Adrenal gland (tissue), 9 donors: ENCODE measurements at regions not wholly inside any gene's neighbourhood (a gene's known extent, or its start where the extent isn't known, plus 50 kb on each side); places are given as distances from the start of the nearest gene placed in this dataset.

ENCODE experiments used
- DNase-seq, 7 donors: peaks; one replicate each; pipeline ENCODE4 v3.0.0-alpha.2; 2019 to 2020
- H3K27ac ChIP-seq, 5 donors: fragments of 200-600 bp; sonication (generic) in 4 of 5; 1 replicate in 3 of 5; 2 replicates in 2 of 5; pipeline versions ENCODE4 v1.5.1 to v1.8.0; 2016 to 2020; ENCODE audit warnings: mild to moderate bottlenecking in 1 of 5
- H3K27me3 ChIP-seq: fragments of 200-600 bp; 2 replicates; pipeline ENCODE4 v1.8.0; 2021
- H3K36me3 ChIP-seq, 2 donors: fragments of 200-600 bp; replicated peaks in 1 of 2; 1 replicate in 1 of 2; 2 replicates in 1 of 2; pipeline versions ENCODE4 v1.5.1 to v1.8.0; 2018 to 2022
- H3K4me1 ChIP-seq, 2 donors: fragments of 200-600 bp; replicated peaks in 1 of 2; 1 replicate in 1 of 2; 2 replicates in 1 of 2; pipeline versions ENCODE4 v1.5.1 to v1.8.0; 2018 to 2021
- H3K4me3 ChIP-seq, 4 donors: fragments of 200-600 bp; sonication (generic) in 3 of 4; one replicate each; pipeline ENCODE4 v1.5.1; 2016 to 2018
- H3K9me3 ChIP-seq, 3 donors: fragments of 200-600 bp; sonication (generic) in 1 of 3; replicated peaks in 1 of 3; 1 replicate in 2 of 3; 2 replicates in 1 of 3; pipeline versions ENCODE4 v1.5.1 to v1.8.0; 2016 to 2021
- CTCF ChIP-seq, 6 experiments: fragments of 450-650 bp in 4 of 6; fragments of 200-600 bp in 2 of 6; sonication (generic) in 1 of 6; IDR thresholded peaks; 1 replicate in 5 of 6; 2 replicates in 1 of 6; pipeline versions ENCODE4 v1.5.1 to v1.8.0; 2016 to 2021; ENCODE audit warnings: antibody characterized with exemption in 6 of 6, mild to moderate bottlenecking in 2 of 6, moderate library complexity in 1 of 6
- POLR2A ChIP-seq, 2 donors: fragments of 450-650 bp; IDR thresholded peaks; one replicate each; pipeline ENCODE4 v1.6.1; 2017; ENCODE audit warnings: antibody characterized with exemption in 2 of 2, mild to moderate bottlenecking in 2 of 2, moderate library complexity in 1 of 2
- WGBS, 4 donors: extraction: QIAGEN DNeasy Blood & Tissue Kit in 2 of 4; methylation state at CpG; one replicate each; pipeline versions ENCODE4 v1.1.5 to v1.1.7; 2013 to 2017; 5-methylcytosine and 5-hydroxymethylcytosine counted together
- intact Hi-C, 2 donors: fragments of 100-400 bp; cut with DNase I; formaldehyde crosslinking; loops; one replicate each; pipeline versions ENCODE4 v1.14.1 to v1.15.0; 2022 to 2023
- donor health status: healthy with polysubstance abuse.
- donor health status: Bipolar disorder and iron deficiency.
- donor health status: DM: yes; HTN: yes; CAD: no.
- donor health status: DM: no; HTN: no; CAD: no.
- donor health status: DM: no; HTN: no; CAD: no.

GRCh38 chr18:70426818-70427217 is 138.0 kb downstream of the SOCS6 start:
- Histone ChIP-seq H3K4me1 (peaks cover under 1 to 13% of the 10 kb centered on the region in 2 donors), H3K4me3 (no peak overlapping the region), H3K36me3 (no peaks in the 10 kb centered on the region), H3K27me3 (no peaks in the 10 kb centered on the region), H3K9me3 (no peaks in the 10 kb centered on the region), H3K27ac (no peak overlapping the region)
- no peak for DNase-seq
- intact Hi-C loops, result no loop called here
- WGBS, 4 donors, result 87 to 92% (median 89%) methylated on average over 9 of the region's 9 CpGs
- TF ChIP-seq CTCF (IDR thresholded peaks at IDR 0.05) (no peak), POLR2A (IDR thresholded peaks at IDR 0.05) (no peak)

DNA sequence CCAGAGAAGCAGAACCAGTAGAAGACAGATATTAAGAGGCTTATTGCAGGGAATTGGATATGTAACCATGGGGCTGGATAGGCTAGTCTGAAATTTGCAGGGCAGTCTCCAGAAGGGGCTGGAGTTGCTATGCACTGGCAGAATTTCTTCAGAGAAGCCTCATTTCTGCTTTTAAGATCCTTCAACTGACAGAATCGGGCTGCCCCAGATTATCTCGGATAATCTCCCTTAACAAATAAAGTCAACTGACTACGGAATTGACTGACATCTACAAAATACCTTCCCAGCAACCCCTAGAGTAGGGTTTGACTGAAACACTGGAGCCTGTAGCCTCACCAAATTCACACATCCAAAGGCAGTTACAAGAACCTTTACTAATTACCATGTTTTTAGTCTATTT is 136.4 kb downstream of the SOCS6 start:
- Histone ChIP-seq H3K36me3 (no peaks in the 10 kb centered on the region), H3K27ac (no peak overlapping the region), H3K4me1 (peaks cover 6 to 26% of the 10 kb centered on the region in 2 donors), H3K4me3 (no peak overlapping the region), H3K9me3 (no peaks in the 10 kb centered on the region), H3K27me3 (no peaks in the 10 kb centered on the region)
- no peak for DNase-seq
- intact Hi-C loops, result no loop called here
- WGBS, 4 donors, result 82 to 91% (median 83%) methylated on average over 3 of the region's 3 CpGs
- TF ChIP-seq CTCF (IDR thresholded peaks at IDR 0.05) (no peak), POLR2A (IDR thresholded peaks at IDR 0.05) (no peak)

GRCh38 chr18:70423988-70424387 is 135.1 kb downstream of the SOCS6 start:
- Histone ChIP-seq H3K4me1 (peaks cover 6 to 26% of the 10 kb centered on the region in 2 donors), H3K36me3 (no peaks in the 10 kb centered on the region), H3K27ac (no peak overlapping the region), H3K4me3 (no peak overlapping the region), H3K27me3 (no peaks in the 10 kb centered on the region), H3K9me3 (no peaks in the 10 kb centered on the region)
- TF ChIP-seq POLR2A (IDR thresholded peaks at IDR 0.05) (no peak), CTCF (IDR thresholded peaks at IDR 0.05) (no peak)
- intact Hi-C loops, result no loop called here
- 74 to 94% (median 77%) methylated on average over 4 of the region's 4 CpGs for WGBS, 4 donors
- no peak for DNase-seq

DNA sequence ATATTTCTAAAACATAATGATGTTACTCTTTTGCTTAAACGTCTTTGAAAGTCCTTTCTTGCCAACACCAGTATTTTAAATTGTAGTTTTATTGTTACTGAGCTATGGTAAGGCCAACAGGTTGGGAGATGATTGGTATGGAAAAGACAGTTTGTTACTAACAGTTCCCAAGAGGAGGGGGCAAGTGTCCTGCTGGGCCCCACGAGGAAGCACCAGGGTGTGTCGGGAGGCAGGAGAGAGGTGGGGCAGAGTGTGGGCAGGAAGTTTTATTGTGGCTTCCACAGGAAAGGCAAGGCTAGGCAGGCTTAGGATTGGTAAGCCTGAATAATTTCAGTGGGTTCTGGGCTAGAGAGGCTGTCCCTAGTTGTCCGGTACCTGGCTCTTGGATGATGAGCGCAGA is 134.3 kb downstream of the SOCS6 start:
- no peak for TF ChIP-seq CTCF (IDR thresholded peaks at IDR 0.05)
- no peak for TF ChIP-seq POLR2A (IDR thresholded peaks at IDR 0.05)
- Histone ChIP-seq H3K27ac (peak overlapping the region in 1 of 5 donors; percentile 80), H3K4me3 (no peak overlapping the region), H3K36me3 (no peaks in the 10 kb centered on the region), H3K4me1 (peaks cover 6 to 26% of the 10 kb centered on the region in 2 donors), H3K27me3 (no peaks in the 10 kb centered on the region), H3K9me3 (no peaks in the 10 kb centered on the region)
- no peak for DNase-seq
- WGBS, 4 donors, result 61 to 73% (median 69%) methylated on average over 5 of the region's 5 CpGs
- intact Hi-C loops, result no loop called here
